Keratinocyte (primary cell): ENCODE measurements at regions not wholly inside any gene's neighbourhood (a gene's known extent, or its start where the extent isn't known, plus 50 kb on each side); places are given as distances from the start of the nearest gene placed in this dataset.
A peak's percentile ranks its signal among the peaks of the same experiment; 100 is the strongest.

ENCODE experiments used
- DNase-seq: peaks from one replicate; pipeline ENCODE4 v3.0.0-alpha.2; 2011; ENCODE audit warnings: low read depth, missing footprints, low spot score
- FAIRE-seq: peaks from 2 replicates; lab custom pipeline; 2011; peaks lifted over from hg19 to GRCh38; lab: Jason Lieb, UNC
- H2AFZ ChIP-seq: 2 replicates; pipeline ENCODE4 v1.6.0; 2012; ENCODE audit warnings: low read length, control low read depth, inconsistent platforms; ENCODE audit not compliant: control insufficient read depth
- H3K27ac ChIP-seq: 2 replicates; pipeline ENCODE4 v1.5.1; 2011; ENCODE audit warnings: low read length; ENCODE audit not compliant: control insufficient read depth, insufficient read depth
- H3K27me3 ChIP-seq: 3 replicates; pipeline ENCODE4 v1.6.0; 2011; ENCODE audit warnings: low read length; ENCODE audit not compliant: control insufficient read depth, insufficient read depth; ENCODE audit errors: extremely low read depth
- H3K36me3 ChIP-seq, 2 experiments: 2 replicates in 1 of 2; 3 replicates in 1 of 2; pipeline ENCODE4 v1.5.1; 2011; ENCODE audit warnings: low read length in 2 of 2, mild to moderate bottlenecking in 1 of 2; ENCODE audit not compliant: control insufficient read depth in 2 of 2, insufficient read depth in 2 of 2; ENCODE audit errors: extremely low read depth in 1 of 2
- H3K4me1 ChIP-seq: 3 replicates; pipeline ENCODE4 v1.5.1; 2011; ENCODE audit warnings: low read length; ENCODE audit not compliant: control insufficient read depth, insufficient read depth; ENCODE audit errors: extremely low read depth
- H3K4me2 ChIP-seq: 3 replicates; pipeline ENCODE4 v1.6.0; 2011; ENCODE audit warnings: low read depth, low read length; ENCODE audit not compliant: control insufficient read depth, insufficient read depth; ENCODE audit errors: extremely low read depth
- H3K4me3 ChIP-seq, 3 experiments: fragments of 200-600 bp in 1 of 3; sonication (generic) in 1 of 3; 2 replicates in 2 of 3; 3 replicates in 1 of 3; pipeline ENCODE4 v1.5.1; 2011 to 2016; ENCODE audit warnings: low read length in 3 of 3, mild to moderate bottlenecking in 3 of 3, control low read depth in 2 of 3, inconsistent platforms in 1 of 3, low read depth in 1 of 3, mixed read lengths in 1 of 3, mixed run types in 1 of 3, moderate library complexity in 1 of 3; ENCODE audit not compliant: control insufficient read depth in 2 of 3, insufficient read depth in 2 of 3; ENCODE audit errors: extremely low read depth in 1 of 3
- H3K79me2 ChIP-seq: 2 replicates; pipeline ENCODE4 v1.6.0; 2012; ENCODE audit warnings: low read length; ENCODE audit not compliant: control insufficient read depth, insufficient read depth
- H3K9ac ChIP-seq: 3 replicates; pipeline ENCODE4 v1.6.0; 2011; ENCODE audit warnings: low read length; ENCODE audit not compliant: control insufficient read depth, insufficient read depth; ENCODE audit errors: extremely low read depth
- H3K9me1 ChIP-seq: 3 replicates; pipeline ENCODE4 v1.6.0; 2011; ENCODE audit warnings: low read length; ENCODE audit not compliant: control insufficient read depth, insufficient read depth; ENCODE audit errors: extremely low read depth
- H3K9me3 ChIP-seq: 2 replicates; pipeline ENCODE4 v1.5.1; 2012; ENCODE audit warnings: low read depth, low read length; ENCODE audit not compliant: control insufficient read depth
- H4K20me1 ChIP-seq: 3 replicates; pipeline ENCODE4 v1.6.0; 2011; ENCODE audit warnings: low read length; ENCODE audit not compliant: control insufficient read depth, insufficient read depth; ENCODE audit errors: extremely low read depth
- CTCF ChIP-seq, 3 experiments: IDR thresholded peaks in 1 of 3; conservative IDR thresholded peaks in 1 of 3; optimal IDR thresholded peaks in 1 of 3; 2 replicates in 2 of 3; 3 replicates in 1 of 3; pipeline versions ENCODE3 to v1.5.1; 2011; ENCODE audit warnings: low read length in 3 of 3, mild to moderate bottlenecking in 3 of 3, moderate library complexity in 2 of 3, control low read depth in 1 of 3, inconsistent platforms in 1 of 3; ENCODE audit not compliant: insufficient read depth in 2 of 3; ENCODE audit errors: extremely low read depth in 1 of 3
- EZH2 ChIP-seq: IDR thresholded peaks from one replicate; pipeline ENCODE4 v1.6.1; 2012; ENCODE audit warnings: inconsistent platforms, mild to moderate bottlenecking, low read length, moderate library complexity
- dilution Hi-C: fragments of 300-500 bp; cut with MboI; formaldehyde crosslinking; loops from one replicate; pipeline ENCODE4 v1.7.0; 2020; ENCODE audit warnings: low sequenced_read_pairs; ENCODE audit not compliant: extremely low pct_ligation_motif_present

GRCh38 chr6:22826961-22827360 is 257.6 kb downstream of the HDGFL1 start:
- H3K4me3 ChIP-seq = no peak overlapping the region
- FAIRE-seq (peak; percentile 60), DNase-seq (no peak)
- H3K27me3 ChIP-seq = no peaks in the 10 kb centered on the region
- no peak overlapping the region for H3K9ac ChIP-seq
- H3K79me2 ChIP-seq = no peaks in the 10 kb centered on the region
- no peaks in the 10 kb centered on the region for H3K36me3 ChIP-seq
- no peak overlapping the region for H3K4me2 ChIP-seq
- H4K20me1 ChIP-seq = no peaks in the 10 kb centered on the region
- peaks cover 17% of the 10 kb centered on the region for H3K4me1 ChIP-seq
- TF ChIP-seq CTCF (optimal IDR thresholded peaks at IDR 0.05 in 1 of 3, IDR thresholded peaks at IDR 0.05 in 1 of 3, conservative IDR thresholded peaks at IDR 0.05 in 1 of 3; ENCODE audit: extremely low read depth in 1 of 3, insufficient read depth in 2 of 3, low read length in 3 of 3) (no peak), EZH2 (no peak)
- no peaks in the 10 kb centered on the region for H3K9me3 ChIP-seq
- peak overlapping the region; percentile 22 for H2AFZ ChIP-seq
- peak overlapping the region; percentile 81 for H3K27ac ChIP-seq
- H3K9me1 ChIP-seq = no peaks in the 10 kb centered on the region
- dilution Hi-C loops = no loop called here

GRCh38 chr6:22827760-22828159 is 258.4 kb downstream of the HDGFL1 start:
- H3K4me3 ChIP-seq = no peak overlapping the region
- peak overlapping the region; percentile 87 for H3K4me2 ChIP-seq
- no peaks in the 10 kb centered on the region for H3K9me3 ChIP-seq
- dilution Hi-C loops = no loop called here
- no peaks in the 10 kb centered on the region for H3K27me3 ChIP-seq
- peaks cover 17% of the 10 kb centered on the region for H3K4me1 ChIP-seq
- no peaks in the 10 kb centered on the region for H3K9me1 ChIP-seq
- H3K36me3 ChIP-seq = no peaks in the 10 kb centered on the region
- H4K20me1 ChIP-seq = no peaks in the 10 kb centered on the region
- no peak for TF ChIP-seq CTCF (optimal IDR thresholded peaks at IDR 0.05 in 1 of 3, IDR thresholded peaks at IDR 0.05 in 1 of 3, conservative IDR thresholded peaks at IDR 0.05 in 1 of 3; ENCODE audit: extremely low read depth in 1 of 3, insufficient read depth in 2 of 3, low read length in 3 of 3)
- no peak for TF ChIP-seq EZH2
- peak overlapping the region; percentile 81 for H3K27ac ChIP-seq
- peak overlapping the region; percentile 57 for H2AFZ ChIP-seq
- no peak for DNase-seq
- no peak for FAIRE-seq
- H3K79me2 ChIP-seq = no peaks in the 10 kb centered on the region
- H3K9ac ChIP-seq = peak overlapping the region; percentile 39
